ENCODE measurements at regions not wholly inside any gene's neighbourhood (a gene's known extent, or its start where the extent isn't known, plus 50 kb on each side); places are given as distances from the start of the nearest gene placed in this dataset.

GRCh38 chr6:79377888-79378348 is 143.4 kb upstream of the HMGN3 start:
- Histone ChIP-seq H3K9ac (ENCODE audit: low read length in 3 of 3) (no peak overlapping the region), H3K9me3 (ENCODE audit: control insufficient read depth in 2 of 3, insufficient read depth in 1 of 3, low read length in 3 of 3) (no peaks in the 10 kb centered on the region), H3K27me3 (ENCODE audit: control insufficient read depth, insufficient read depth, low read length) (no peaks in the 10 kb centered on the region), H3K4me3 (ENCODE audit: low read length in 3 of 3) (no peak overlapping the region), H3K4me1 (ENCODE audit: control insufficient read depth in 2 of 3, insufficient read depth in 2 of 3, low read depth in 1 of 3, low read length in 3 of 3) (peaks cover 0 to 9% (median 6%) of the 10 kb centered on the region in 3 donors), H3K36me3 (ENCODE audit: control insufficient read depth in 2 of 3, insufficient read depth in 3 of 3, low read length in 3 of 3) (no peaks in the 10 kb centered on the region), H3K27ac (ENCODE audit: low read depth in 2 of 2, low read length in 2 of 2) (peak overlapping the region in 1 of 2 donors; percentile 32)
- peak; percentile 39 for FAIRE-seq
- peak; percentile 38 to 89 (median 73) for DNase-seq
- TF ChIP-seq CTCF (IDR thresholded peaks at IDR 0.05; ENCODE audit: borderline replicate concordance, extremely low read depth, insufficient read depth) = no peak
- intact Hi-C loops (cut with DNase I) = no loop called here

- intact Hi-C loops (cut with DNase I) = no loop called here
- H3K27me3 ChIP-seq (ENCODE audit: control insufficient read depth, insufficient read depth, low read length) = no peaks in the 10 kb centered on the region
- peaks cover 0 to 9% (median 6%) of the 10 kb centered on the region in 3 donors for H3K4me1 ChIP-seq (ENCODE audit: control insufficient read depth in 2 of 3, insufficient read depth in 2 of 3, low read depth in 1 of 3, low read length in 3 of 3)
- no peak overlapping the region for H3K4me3 ChIP-seq (ENCODE audit: low read length in 3 of 3)
- H3K27ac ChIP-seq (ENCODE audit: low read depth in 2 of 2, low read length in 2 of 2) = no peak overlapping the region
- DNase-seq (peak in 1 of 5 donors; percentile 16), FAIRE-seq (no peak)
- H3K9me3 ChIP-seq (ENCODE audit: control insufficient read depth in 2 of 3, insufficient read depth in 1 of 3, low read length in 3 of 3) = no peaks in the 10 kb centered on the region
- no peak for TF ChIP-seq CTCF (IDR thresholded peaks at IDR 0.05; ENCODE audit: borderline replicate concordance, extremely low read depth, insufficient read depth)
- no peaks in the 10 kb centered on the region for H3K36me3 ChIP-seq (ENCODE audit: control insufficient read depth in 2 of 3, insufficient read depth in 3 of 3, low read length in 3 of 3)
- no peak overlapping the region for H3K9ac ChIP-seq (ENCODE audit: low read length in 3 of 3)
These were observed 142.6 kb upstream of the HMGN3 start for GRCh38 chr6:79377047-79377446.

- Histone ChIP-seq H3K27me3 (ENCODE audit: control insufficient read depth, insufficient read depth, low read length) (no peaks in the 10 kb centered on the region), H3K4me1 (ENCODE audit: control insufficient read depth in 2 of 3, insufficient read depth in 2 of 3, low read depth in 1 of 3, low read length in 3 of 3) (peaks cover 0 to 9% (median 6%) of the 10 kb centered on the region in 3 donors), H3K9ac (ENCODE audit: low read length in 3 of 3) (no peak overlapping the region), H3K27ac (ENCODE audit: low read depth in 2 of 2, low read length in 2 of 2) (no peak overlapping the region), H3K4me3 (ENCODE audit: low read length in 3 of 3) (no peak overlapping the region), H3K36me3 (ENCODE audit: control insufficient read depth in 2 of 3, insufficient read depth in 3 of 3, low read length in 3 of 3) (no peaks in the 10 kb centered on the region), H3K9me3 (ENCODE audit: control insufficient read depth in 2 of 3, insufficient read depth in 1 of 3, low read length in 3 of 3) (no peaks in the 10 kb centered on the region)
- no peak for TF ChIP-seq CTCF (IDR thresholded peaks at IDR 0.05; ENCODE audit: borderline replicate concordance, extremely low read depth, insufficient read depth)
- intact Hi-C loops (cut with DNase I) = no loop called here
- no peak for FAIRE-seq
- peak in 2 of 5 donors; percentile 16 to 45 for DNase-seq
These were observed 141.3 kb upstream of the HMGN3 start for GRCh38 chr6:79375635-79376337.
